ENCODE measurements at regions not wholly inside any gene's neighbourhood (a gene's known extent, or its start where the extent isn't known, plus 50 kb on each side); places are given as distances from the start of the nearest gene placed in this dataset.
"Not testable (repeated sequence)": the region's sequence is repeated elsewhere in the genome, so short reads cannot be mapped to it uniquely, and the experiment has no call there.

DNA sequence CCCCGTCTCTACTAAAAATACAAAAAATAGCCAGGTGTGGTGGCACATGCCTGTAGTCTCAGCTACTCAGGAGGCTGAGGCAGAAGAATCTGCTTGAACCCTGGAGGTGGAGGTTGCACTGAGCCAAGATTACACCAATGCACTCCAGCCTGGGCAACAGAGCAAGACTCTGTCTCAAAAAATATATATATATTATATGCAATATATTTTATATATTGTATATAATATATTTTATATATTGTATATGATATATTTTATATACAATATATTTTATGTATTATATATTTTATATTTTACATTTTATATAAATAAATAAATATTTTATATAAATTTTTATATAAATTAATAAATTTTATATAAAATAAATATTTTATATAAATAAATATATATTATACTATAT is 140.2 kb upstream of the ATP11B start:
- DNase-seq = not testable (repeated sequence)

GRCh38 chr3:182668541-182668940 is 124.8 kb upstream of the ATP11B start:
- no peak for DNase-seq

DNA sequence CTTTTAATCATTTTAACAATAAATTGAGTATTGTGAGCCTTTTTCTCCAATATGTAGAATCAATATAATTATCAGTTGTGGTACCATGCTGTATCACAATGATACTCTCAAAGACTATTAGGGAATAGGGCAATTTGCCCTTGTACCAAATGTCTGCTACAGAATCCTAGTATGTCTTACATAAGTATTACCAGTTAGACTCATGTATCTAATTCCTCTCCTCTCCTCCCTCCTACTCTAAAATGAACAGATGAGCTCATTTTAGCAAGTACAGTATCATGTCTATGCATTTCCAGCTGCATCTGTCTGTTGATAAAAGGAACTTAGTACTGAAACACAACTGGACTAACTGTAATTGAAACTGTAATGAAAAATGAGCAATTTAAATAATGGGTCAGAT is 124.3 kb upstream of the ATP11B start:
- no peak for DNase-seq

DNA sequence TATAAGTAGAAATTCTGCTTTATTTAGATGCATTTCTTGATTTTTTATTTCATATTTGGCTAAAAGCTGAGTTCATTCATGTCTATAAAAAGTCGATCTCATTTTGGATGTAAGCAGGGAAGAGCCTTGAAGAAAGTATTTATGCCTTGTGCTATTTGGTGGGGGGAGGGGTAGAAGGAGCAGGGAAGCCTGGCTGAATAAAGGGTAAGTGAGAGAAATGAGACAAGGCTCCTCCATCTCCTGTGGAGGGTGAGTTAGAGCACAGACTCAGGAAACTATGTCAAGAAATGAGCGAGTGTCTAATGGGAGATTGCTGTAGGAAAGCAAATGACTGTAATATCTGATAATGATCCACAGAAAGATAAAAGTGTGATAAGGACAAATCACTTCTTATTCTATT is 121.8 kb upstream of the ATP11B start:
- no peak for DNase-seq

DNA sequence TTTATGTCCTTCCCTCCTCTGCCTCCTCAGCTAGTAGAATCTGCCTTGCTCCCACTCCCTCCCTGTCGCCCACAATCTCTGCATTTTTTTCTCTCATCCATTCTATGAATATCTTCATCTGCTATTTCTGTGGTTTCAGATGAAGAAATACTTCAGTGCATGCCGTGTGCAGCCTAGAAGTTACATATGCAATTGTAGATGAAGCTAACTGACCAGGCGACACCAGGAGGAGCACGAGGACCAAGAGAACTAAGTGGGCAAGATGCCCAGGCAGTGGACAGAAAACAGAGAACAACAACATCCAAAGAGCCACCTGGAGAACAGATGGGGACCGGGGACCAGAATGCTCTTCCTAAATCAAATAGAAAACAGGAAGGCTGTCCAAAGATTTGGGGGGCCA is 121.4 kb upstream of the ATP11B start:
- DNase-seq = no peak

DNA sequence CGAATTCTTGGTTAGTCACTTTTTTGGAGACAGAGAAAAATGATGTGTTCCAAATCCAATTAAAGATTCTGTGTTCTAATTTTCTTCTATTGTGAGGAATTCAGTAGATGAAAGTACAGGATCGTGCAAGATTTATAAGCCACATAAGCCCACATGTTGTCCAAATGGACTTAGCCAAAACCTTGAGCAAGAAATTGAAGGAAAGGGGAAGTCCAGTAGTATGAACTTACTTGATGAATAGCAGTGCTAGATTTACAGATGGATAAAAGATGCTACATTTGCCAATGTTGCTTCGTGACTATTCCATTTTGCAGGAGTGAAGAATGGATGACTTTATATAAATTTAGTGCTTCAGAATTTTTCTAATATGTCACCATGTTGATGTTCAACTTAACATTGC is 120.0 kb upstream of the ATP11B start:
- DNase-seq = no peak

DNA sequence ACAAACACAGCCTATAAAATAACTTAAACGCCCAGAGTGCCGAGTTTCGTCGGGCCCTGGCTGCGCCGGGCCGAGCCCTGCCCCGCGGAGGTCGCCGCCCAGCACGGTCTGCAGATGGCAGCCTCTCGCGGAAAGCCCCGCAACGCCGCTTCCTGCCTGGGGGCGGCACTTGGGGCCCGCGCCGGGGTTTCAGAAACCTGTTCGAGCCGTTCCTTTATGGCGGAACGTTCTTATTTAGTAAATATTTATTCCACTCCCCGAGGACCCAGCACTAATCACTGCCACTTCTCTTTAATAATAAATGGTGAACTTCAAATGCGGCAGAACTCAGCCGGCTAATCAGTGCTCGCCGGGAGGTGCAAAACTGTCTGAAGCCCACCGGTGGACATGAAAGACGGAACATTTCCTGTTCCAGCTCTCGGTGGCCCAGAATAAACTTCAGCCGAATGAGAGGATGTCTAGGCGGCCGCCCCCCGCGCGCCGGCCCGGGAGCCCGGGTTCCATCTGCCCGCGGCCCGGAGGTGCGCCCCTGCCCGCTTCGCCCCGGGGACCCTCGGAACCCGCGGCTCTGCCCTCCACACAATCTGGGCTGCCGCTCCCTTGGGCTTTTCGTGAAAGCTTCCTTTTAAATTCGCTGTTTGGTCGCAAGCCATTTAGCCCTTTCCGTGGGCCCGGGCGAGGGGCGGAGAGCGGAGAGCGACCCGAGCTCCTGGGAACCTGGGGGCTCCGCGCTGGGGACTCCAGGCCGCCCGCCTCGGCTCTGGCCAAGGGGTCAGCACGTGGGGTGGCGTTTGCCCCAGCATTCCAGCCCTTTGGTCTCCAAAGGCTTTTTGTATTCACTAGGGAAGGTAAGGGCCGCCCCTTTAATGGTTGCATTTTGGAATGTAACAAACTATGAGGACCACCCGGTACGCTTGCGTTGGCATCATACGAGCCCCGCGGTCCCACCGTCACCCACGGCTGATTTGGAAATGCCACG is 110.8 kb upstream of the ATP11B start:
- peak; percentile 58 for DNase-seq

DNA sequence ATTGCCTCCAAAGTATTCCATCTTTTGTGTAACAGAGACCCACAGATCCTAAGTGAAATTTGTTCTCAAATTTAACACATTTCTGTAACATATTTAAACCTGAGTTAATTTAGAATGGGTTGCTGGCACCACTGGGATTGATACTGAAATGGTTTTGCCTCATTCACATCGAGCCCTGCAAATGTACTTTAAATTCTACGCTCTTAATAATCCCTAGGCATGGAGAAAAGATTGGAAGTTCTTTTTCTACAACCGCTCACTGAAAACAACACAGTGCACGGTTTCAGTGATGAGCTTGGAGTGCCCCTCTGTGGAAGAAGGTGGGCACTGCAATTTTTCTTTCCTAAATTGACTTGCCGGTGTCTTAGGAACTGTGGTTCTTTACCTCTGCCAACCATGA is 109.9 kb upstream of the ATP11B start:
- DNase-seq = peak; percentile 55

DNA sequence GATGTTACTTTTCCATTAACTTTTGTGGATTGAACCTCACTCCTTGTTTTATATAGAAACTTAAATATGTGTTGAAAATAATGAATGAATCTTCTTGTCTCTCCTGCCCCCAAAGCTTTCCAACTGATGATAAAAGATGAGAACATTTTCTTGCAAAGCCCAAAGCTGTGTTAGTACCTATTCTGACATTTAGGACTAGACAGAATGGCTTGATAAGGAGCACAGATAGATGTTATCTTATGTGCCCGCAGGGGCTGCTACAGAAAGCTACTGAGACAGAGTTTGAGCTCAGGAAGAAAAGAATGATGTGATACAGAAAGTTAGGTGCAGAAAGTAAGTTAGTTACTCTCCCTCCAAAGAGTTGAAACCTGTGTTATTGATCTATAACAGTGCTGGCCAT is 109.4 kb upstream of the ATP11B start:
- DNase-seq = no peak

DNA sequence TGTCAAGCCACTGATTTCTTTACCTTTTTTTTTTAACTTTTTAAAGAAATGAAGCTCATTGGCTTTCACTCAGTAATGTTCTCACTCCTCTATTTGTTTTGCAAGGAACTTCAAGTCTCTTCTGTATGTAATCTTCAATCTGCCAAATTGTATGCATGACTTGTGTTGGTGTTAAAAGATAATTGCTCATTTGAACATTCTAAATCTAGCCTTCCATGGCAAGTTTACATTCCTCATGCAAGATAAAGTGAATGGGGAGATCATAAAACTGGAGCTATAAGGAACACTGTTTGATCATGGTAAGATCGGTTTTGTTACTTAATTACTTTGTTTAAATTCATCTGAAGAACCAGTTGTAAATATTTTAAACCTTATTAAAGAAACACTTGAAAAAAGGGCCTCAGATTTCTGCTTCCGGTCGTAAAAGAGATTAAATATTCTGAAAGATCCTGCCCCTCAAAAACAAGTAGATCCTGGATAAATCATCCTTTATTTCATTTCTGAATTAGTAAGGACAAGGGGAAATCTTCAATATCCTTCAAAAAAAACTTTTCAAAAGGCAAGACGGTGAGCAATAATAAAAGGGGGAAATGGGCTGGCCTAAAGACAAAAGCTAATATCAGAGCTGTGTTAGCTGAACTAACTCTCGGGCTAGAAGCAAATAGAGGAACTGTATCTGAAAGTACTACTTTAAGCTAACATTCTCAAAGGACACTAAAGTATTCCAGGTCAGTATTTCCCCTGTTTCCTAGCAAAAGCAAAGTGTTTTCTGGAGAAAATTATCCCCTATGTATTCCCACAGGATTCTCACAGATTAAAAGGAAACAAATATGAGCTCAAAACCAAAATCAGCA is 107.0 kb upstream of the ATP11B start:
- DNase-seq = no peak

DNA sequence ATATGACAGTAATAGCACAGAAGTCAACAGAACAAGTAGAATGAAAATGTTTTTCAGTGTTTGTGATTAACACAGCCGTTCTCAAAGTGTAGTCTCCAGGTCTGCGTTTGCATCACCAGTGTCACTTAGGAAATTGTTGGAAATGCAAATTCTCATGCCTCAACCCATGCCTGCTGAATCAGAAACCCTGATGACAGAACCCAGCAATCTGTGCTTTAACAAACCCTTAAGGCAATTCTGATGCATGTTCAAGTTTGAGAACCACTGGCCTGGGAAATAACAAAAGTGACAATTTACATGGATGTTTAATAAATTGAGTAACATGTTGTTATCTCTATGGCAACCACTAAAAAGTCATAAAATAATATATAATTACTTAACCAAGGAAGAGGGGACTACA is 103.1 kb upstream of the ATP11B start:
- DNase-seq = no peak

DNA sequence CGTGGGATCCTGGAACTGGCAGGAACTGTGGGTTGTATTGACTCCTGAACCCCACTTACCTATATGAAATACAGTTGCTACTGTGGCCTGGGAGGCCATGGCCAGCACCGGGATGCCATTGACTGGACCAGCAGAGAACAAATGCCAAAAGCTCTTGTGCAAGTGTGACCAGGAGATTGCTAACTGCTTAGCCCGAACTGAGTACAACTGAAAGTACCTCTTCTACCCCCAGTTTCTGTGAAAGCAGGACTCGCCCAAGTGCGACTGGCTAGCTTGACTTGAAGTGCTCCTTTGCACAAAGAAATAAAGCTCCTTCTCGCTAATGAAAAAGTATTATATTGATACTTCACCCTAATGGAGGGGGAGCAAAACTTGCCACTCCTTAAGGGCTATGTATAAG is 101.3 kb upstream of the ATP11B start:
- DNase-seq = no peak

GRCh38 chr3:182692695-182693094 is 100.6 kb upstream of the ATP11B start:
- DNase-seq = no peak

GRCh38 chr3:182693723-182694122 is 99.6 kb upstream of the ATP11B start:
- no peak for DNase-seq

- DNase-seq = no peak
Measured at GRCh38 chr3:182696916-182697315, 96.4 kb upstream of the ATP11B start.

- DNase-seq = no peak
Measured at GRCh38 chr3:182697345-182697919, 95.9 kb upstream of the ATP11B start.

- no peak for DNase-seq
Measured at GRCh38 chr3:182698078-182698477, 95.2 kb upstream of the ATP11B start.

DNA sequence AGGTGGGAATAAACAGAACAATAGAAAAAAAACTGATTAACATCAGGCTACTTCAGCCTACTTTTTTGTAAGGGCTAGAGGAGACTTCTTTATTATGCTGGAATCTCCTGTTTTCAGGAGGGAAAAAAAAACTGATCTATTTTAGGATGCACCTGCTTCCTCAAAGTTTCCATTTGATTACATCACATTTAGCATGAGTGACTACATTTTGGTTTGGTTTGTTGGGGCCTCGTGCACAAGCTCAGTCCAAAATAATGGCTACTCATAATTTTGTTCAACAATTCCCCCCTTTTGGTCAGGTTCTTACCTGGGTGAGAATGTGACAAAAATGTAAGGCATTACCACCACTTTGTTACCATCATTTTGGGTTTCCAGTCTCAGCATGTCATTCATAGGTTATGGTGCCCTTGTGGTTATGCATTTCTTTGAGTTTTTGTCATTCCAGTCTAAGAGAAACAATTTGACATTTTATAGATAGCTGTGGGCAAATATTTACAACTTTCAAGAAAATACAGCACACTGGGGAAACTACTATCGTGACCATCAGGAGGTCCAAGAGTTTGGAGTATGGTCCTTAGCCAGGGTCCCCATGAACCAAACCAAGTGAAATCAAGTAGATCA is 93.6 kb upstream of the ATP11B start:
- no peak for DNase-seq

GRCh38 chr3:182702216-182702615 is 91.1 kb upstream of the ATP11B start:
- no peak for DNase-seq

GRCh38 chr3:182703233-182703632 is 90.1 kb upstream of the ATP11B start:
- no peak for DNase-seq

GRCh38 chr3:182704926-182705325 is 88.4 kb upstream of the ATP11B start:
- DNase-seq = no peak

DNA sequence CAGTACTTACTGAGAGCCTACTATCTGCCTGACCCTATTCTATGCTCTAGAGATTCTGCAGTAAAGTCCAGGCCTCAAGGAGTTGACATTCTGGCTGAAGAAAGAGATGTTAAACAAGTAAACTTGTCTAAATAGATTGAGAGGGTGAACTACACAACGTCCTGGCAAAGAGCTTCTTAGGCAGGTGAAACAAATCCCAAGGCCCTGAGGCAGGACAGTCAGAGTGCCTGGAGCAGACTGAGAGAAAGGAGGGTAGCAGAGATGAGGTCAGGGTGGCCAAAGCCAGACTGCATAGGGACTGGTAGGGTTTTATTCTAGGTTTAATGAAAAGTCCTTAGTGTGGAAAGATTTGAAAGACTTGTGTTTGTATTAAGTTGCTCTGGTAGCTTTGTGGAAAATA is 84.5 kb upstream of the ATP11B start:
- DNase-seq = no peak

DNA sequence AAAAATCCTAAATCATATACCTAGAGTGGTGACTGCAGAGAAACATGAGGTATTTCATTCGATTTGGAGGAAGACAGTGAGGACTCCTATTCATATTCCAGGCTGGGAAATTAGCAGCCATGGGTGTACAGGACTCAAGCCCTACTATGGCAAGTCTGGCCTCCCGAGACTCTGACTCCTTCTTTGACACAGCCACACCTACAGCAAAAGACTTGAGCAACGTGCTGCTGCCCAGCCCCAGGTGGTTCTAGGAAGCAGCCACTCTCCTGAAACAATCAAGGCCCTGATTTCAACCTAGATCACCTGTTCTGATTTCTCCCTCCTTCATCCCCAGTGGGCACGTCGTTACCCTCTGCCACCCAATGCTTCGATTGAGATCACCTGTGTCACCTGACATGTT is 84.0 kb upstream of the ATP11B start:
- DNase-seq = no peak
